Activated CD4-positive, CD25-positive, alpha-beta regulatory T cell treated with anti-CD3 and anti-CD28 coated beads, Interleukin-2, amount 50 U/mL, for 72 hours (primary cell): ENCODE measurements at regions not wholly inside any gene's neighbourhood (a gene's known extent, or its start where the extent isn't known, plus 50 kb on each side); places are given as distances from the start of the nearest gene placed in this dataset.
"Not testable (repeated sequence)": the region's sequence is repeated elsewhere in the genome, so short reads cannot be mapped to it uniquely, and the experiment has no call there.

Experiments used
- DNase-seq: peaks from one replicate; pipeline ENCODE4 v3.0.0; 2021

- no peak for DNase-seq
Measured at GRCh38 chr22:47400701-47401591, 638.5 kb downstream of the TBC1D22A start.

GRCh38 chr22:47400131-47400530 lies 637.7 kb downstream of the TBC1D22A start:
- DNase-seq: not testable (repeated sequence)

GRCh38 chr22:47398921-47399790 lies 636.7 kb downstream of the TBC1D22A start:
- DNase-seq: no peak

- no peak for DNase-seq
Measured at GRCh38 chr22:47398491-47398890, 636.0 kb downstream of the TBC1D22A start.

- DNase-seq: no peak
Measured at GRCh38 chr22:47397673-47398072, 635.2 kb downstream of the TBC1D22A start.

- no peak for DNase-seq
Measured at GRCh38 chr22:47396515-47396914, 634.1 kb downstream of the TBC1D22A start.

- no peak for DNase-seq
Measured at GRCh38 chr22:47396105-47396504, 633.7 kb downstream of the TBC1D22A start.

GRCh38 chr22:47395481-47395880 lies 633.0 kb downstream of the TBC1D22A start:
- DNase-seq: no peak

- no peak for DNase-seq
Measured at GRCh38 chr22:47394504-47395440, 632.3 kb downstream of the TBC1D22A start.

GRCh38 chr22:47393191-47393590 lies 630.7 kb downstream of the TBC1D22A start:
- DNase-seq: no peak

- DNase-seq: no peak
Measured at GRCh38 chr22:47392729-47393128, 630.3 kb downstream of the TBC1D22A start.

- no peak for DNase-seq
Measured at GRCh38 chr22:47392054-47392347, 629.6 kb downstream of the TBC1D22A start.

GRCh38 chr22:47391169-47392053 lies 629.0 kb downstream of the TBC1D22A start:
- no peak for DNase-seq

GRCh38 chr22:47390026-47390970 lies 627.8 kb downstream of the TBC1D22A start:
- no peak for DNase-seq

GRCh38 chr22:47389201-47389600 lies 626.8 kb downstream of the TBC1D22A start:
- no peak for DNase-seq

GRCh38 chr22:47388778-47389177 lies 626.3 kb downstream of the TBC1D22A start:
- no peak for DNase-seq

GRCh38 chr22:47388331-47388730 lies 625.9 kb downstream of the TBC1D22A start:
- DNase-seq: no peak

- no peak for DNase-seq
Measured at GRCh38 chr22:47386812-47387510, 624.5 kb downstream of the TBC1D22A start.

GRCh38 chr22:47384977-47385376 lies 622.5 kb downstream of the TBC1D22A start:
- no peak for DNase-seq
